ENCODE measurements at regions not wholly inside any gene's neighbourhood (a gene's known extent, or its start where the extent isn't known, plus 50 kb on each side); places are given as distances from the start of the nearest gene placed in this dataset.

GRCh38 chr4:23741681-23742191, 148.1 kb downstream of the PPARGC1A start:
- Histone ChIP-seq H3K9ac (ENCODE audit: low read depth, low read length) (no peak overlapping the region), H3K9me3 (ENCODE audit: insufficient read depth, low read depth, low read length) (peaks cover 3% of the 10 kb centered on the region; the same call in 1 of the 2 replicates), H3K27ac (ENCODE audit: low read length) (no peak overlapping the region), H3K27me3 (ENCODE audit: insufficient read depth, low read length) (no peaks in the 10 kb centered on the region), H3K4me3 (ENCODE audit: low read length) (no peak overlapping the region), H3K4me1 (ENCODE audit: insufficient read depth, low read length) (no peaks in the 10 kb centered on the region), H3K36me3 (ENCODE audit: insufficient read depth, low read depth, low read length) (no peaks in the 10 kb centered on the region)

- no peaks in the 10 kb centered on the region; the same call in 1 of the 2 replicates for H3K4me1 ChIP-seq (ENCODE audit: insufficient read depth, low read length)
- no peaks in the 10 kb centered on the region for H3K9me3 ChIP-seq (ENCODE audit: insufficient read depth, low read depth, low read length)
- no peak overlapping the region for H3K9ac ChIP-seq (ENCODE audit: low read depth, low read length)
- no peak overlapping the region for H3K4me3 ChIP-seq (ENCODE audit: low read length)
- H3K27ac ChIP-seq (ENCODE audit: low read length), result no peak overlapping the region
- H3K36me3 ChIP-seq (ENCODE audit: insufficient read depth, low read depth, low read length), result no peaks in the 10 kb centered on the region
- H3K27me3 ChIP-seq (ENCODE audit: insufficient read depth, low read length), result no peaks in the 10 kb centered on the region
Measured at GRCh38 chr4:23737571-23737970, 152.3 kb downstream of the PPARGC1A start.

GRCh38 chr4:23736466-23736865, 153.4 kb downstream of the PPARGC1A start:
- Histone ChIP-seq H3K9me3 (ENCODE audit: insufficient read depth, low read depth, low read length) (no peaks in the 10 kb centered on the region), H3K4me3 (ENCODE audit: low read length) (no peak overlapping the region), H3K4me1 (ENCODE audit: insufficient read depth, low read length) (peaks cover 7% of the 10 kb centered on the region), H3K9ac (ENCODE audit: low read depth, low read length) (no peak overlapping the region), H3K27me3 (ENCODE audit: insufficient read depth, low read length) (no peaks in the 10 kb centered on the region), H3K27ac (ENCODE audit: low read length) (no peak overlapping the region), H3K36me3 (ENCODE audit: insufficient read depth, low read depth, low read length) (no peaks in the 10 kb centered on the region)

- Histone ChIP-seq H3K36me3 (ENCODE audit: insufficient read depth, low read depth, low read length) (no peaks in the 10 kb centered on the region), H3K4me1 (ENCODE audit: insufficient read depth, low read length) (peaks cover 7% of the 10 kb centered on the region), H3K27me3 (ENCODE audit: insufficient read depth, low read length) (no peaks in the 10 kb centered on the region), H3K9me3 (ENCODE audit: insufficient read depth, low read depth, low read length) (no peaks in the 10 kb centered on the region), H3K27ac (ENCODE audit: low read length) (no peak overlapping the region), H3K9ac (ENCODE audit: low read depth, low read length) (no peak overlapping the region), H3K4me3 (ENCODE audit: low read length) (no peak overlapping the region)
Measured at GRCh38 chr4:23734000-23734399, 155.8 kb downstream of the PPARGC1A start.

GRCh38 chr4:23733476-23733875, 156.4 kb downstream of the PPARGC1A start:
- Histone ChIP-seq H3K9me3 (ENCODE audit: insufficient read depth, low read depth, low read length) (no peaks in the 10 kb centered on the region), H3K9ac (ENCODE audit: low read depth, low read length) (no peak overlapping the region), H3K4me3 (ENCODE audit: low read length) (no peak overlapping the region), H3K27ac (ENCODE audit: low read length) (no peak overlapping the region), H3K36me3 (ENCODE audit: insufficient read depth, low read depth, low read length) (no peaks in the 10 kb centered on the region), H3K27me3 (ENCODE audit: insufficient read depth, low read length) (no peaks in the 10 kb centered on the region), H3K4me1 (ENCODE audit: insufficient read depth, low read length) (peaks cover 7% of the 10 kb centered on the region)

GRCh38 chr4:23730998-23731397, 158.8 kb downstream of the PPARGC1A start:
- peaks cover 7% of the 10 kb centered on the region for H3K4me1 ChIP-seq (ENCODE audit: insufficient read depth, low read length)
- no peak overlapping the region for H3K27ac ChIP-seq (ENCODE audit: low read length)
- H3K4me3 ChIP-seq (ENCODE audit: low read length), result no peak overlapping the region
- H3K27me3 ChIP-seq (ENCODE audit: insufficient read depth, low read length), result no peaks in the 10 kb centered on the region
- no peaks in the 10 kb centered on the region for H3K9me3 ChIP-seq (ENCODE audit: insufficient read depth, low read depth, low read length)
- no peak overlapping the region for H3K9ac ChIP-seq (ENCODE audit: low read depth, low read length)
- no peaks in the 10 kb centered on the region for H3K36me3 ChIP-seq (ENCODE audit: insufficient read depth, low read depth, low read length)

- no peak overlapping the region for H3K9ac ChIP-seq (ENCODE audit: low read depth, low read length)
- no peaks in the 10 kb centered on the region for H3K27me3 ChIP-seq (ENCODE audit: insufficient read depth, low read length)
- peaks cover 7% of the 10 kb centered on the region for H3K4me1 ChIP-seq (ENCODE audit: insufficient read depth, low read length)
- no peaks in the 10 kb centered on the region for H3K9me3 ChIP-seq (ENCODE audit: insufficient read depth, low read depth, low read length)
- no peak overlapping the region for H3K27ac ChIP-seq (ENCODE audit: low read length)
- no peak overlapping the region for H3K4me3 ChIP-seq (ENCODE audit: low read length)
- H3K36me3 ChIP-seq (ENCODE audit: insufficient read depth, low read depth, low read length), result no peaks in the 10 kb centered on the region
Measured at GRCh38 chr4:23728971-23729370, 160.9 kb downstream of the PPARGC1A start.

- Histone ChIP-seq H3K4me1 (ENCODE audit: insufficient read depth, low read length) (peaks cover 7% of the 10 kb centered on the region), H3K9ac (ENCODE audit: low read depth, low read length) (no peak overlapping the region), H3K27ac (ENCODE audit: low read length) (no peak overlapping the region), H3K4me3 (ENCODE audit: low read length) (no peak overlapping the region), H3K27me3 (ENCODE audit: insufficient read depth, low read length) (no peaks in the 10 kb centered on the region), H3K9me3 (ENCODE audit: insufficient read depth, low read depth, low read length) (no peaks in the 10 kb centered on the region), H3K36me3 (ENCODE audit: insufficient read depth, low read depth, low read length) (no peaks in the 10 kb centered on the region)
Measured at GRCh38 chr4:23728393-23728792, 161.5 kb downstream of the PPARGC1A start.

- Histone ChIP-seq H3K9me3 (ENCODE audit: insufficient read depth, low read depth, low read length) (no peaks in the 10 kb centered on the region), H3K4me1 (ENCODE audit: insufficient read depth, low read length) (peaks cover 3% of the 10 kb centered on the region; the same call in 1 of the 2 replicates), H3K9ac (ENCODE audit: low read depth, low read length) (no peak overlapping the region), H3K27ac (ENCODE audit: low read length) (no peak overlapping the region), H3K4me3 (ENCODE audit: low read length) (no peak overlapping the region), H3K27me3 (ENCODE audit: insufficient read depth, low read length) (no peaks in the 10 kb centered on the region), H3K36me3 (ENCODE audit: insufficient read depth, low read depth, low read length) (no peaks in the 10 kb centered on the region)
Measured at GRCh38 chr4:23720556-23720955, 169.3 kb downstream of the PPARGC1A start.

- no peaks in the 10 kb centered on the region for H3K36me3 ChIP-seq (ENCODE audit: insufficient read depth, low read depth, low read length)
- H3K27ac ChIP-seq (ENCODE audit: low read length), result no peak overlapping the region
- no peak overlapping the region for H3K9ac ChIP-seq (ENCODE audit: low read depth, low read length)
- peaks cover 3% of the 10 kb centered on the region; the same call in 1 of the 2 replicates for H3K4me1 ChIP-seq (ENCODE audit: insufficient read depth, low read length)
- H3K9me3 ChIP-seq (ENCODE audit: insufficient read depth, low read depth, low read length), result no peaks in the 10 kb centered on the region
- no peak overlapping the region for H3K4me3 ChIP-seq (ENCODE audit: low read length)
- no peaks in the 10 kb centered on the region for H3K27me3 ChIP-seq (ENCODE audit: insufficient read depth, low read length)
Measured at GRCh38 chr4:23718435-23718834, 171.4 kb downstream of the PPARGC1A start.

GRCh38 chr4:23717528-23718248, 172.2 kb downstream of the PPARGC1A start:
- no peaks in the 10 kb centered on the region for H3K27me3 ChIP-seq (ENCODE audit: insufficient read depth, low read length)
- H3K9ac ChIP-seq (ENCODE audit: low read depth, low read length), result no peak overlapping the region

GRCh38 chr4:23710298-23710697, 179.5 kb downstream of the PPARGC1A start:
- no peaks in the 10 kb centered on the region for H3K27me3 ChIP-seq (ENCODE audit: insufficient read depth, low read length)
- H3K4me1 ChIP-seq (ENCODE audit: insufficient read depth, low read length), result no peaks in the 10 kb centered on the region
- no peaks in the 10 kb centered on the region for H3K9me3 ChIP-seq (ENCODE audit: insufficient read depth, low read depth, low read length)
- no peak overlapping the region for H3K4me3 ChIP-seq (ENCODE audit: low read length)
- no peak overlapping the region for H3K9ac ChIP-seq (ENCODE audit: low read depth, low read length)
- H3K27ac ChIP-seq (ENCODE audit: low read length), result no peak overlapping the region
- H3K36me3 ChIP-seq (ENCODE audit: insufficient read depth, low read depth, low read length), result no peaks in the 10 kb centered on the region

More at GRCh38 chr4:23717528-23718248, 172.2 kb downstream of the PPARGC1A start:
- H3K4me1 ChIP-seq (ENCODE audit: insufficient read depth, low read length), result peaks cover 3% of the 10 kb centered on the region; the same call in 1 of the 2 replicates
- H3K27ac ChIP-seq (ENCODE audit: low read length), result no peak overlapping the region
- no peaks in the 10 kb centered on the region for H3K36me3 ChIP-seq (ENCODE audit: insufficient read depth, low read depth, low read length)
- no peaks in the 10 kb centered on the region for H3K9me3 ChIP-seq (ENCODE audit: insufficient read depth, low read depth, low read length)
- no peak overlapping the region for H3K4me3 ChIP-seq (ENCODE audit: low read length)
